Osteocyte (in vitro differentiated cells): ENCODE measurements at regions not wholly inside any gene's neighbourhood (a gene's known extent, or its start where the extent isn't known, plus 50 kb on each side); places are given as distances from the start of the nearest gene placed in this dataset.

Experiments
- DNase-seq: peaks from one replicate; pipeline ENCODE4 v3.0.0; 2021; ENCODE audit warnings: mixed read lengths; ENCODE audit not compliant: unreplicated experiment; ENCODE audit errors: extremely low spot score
- H3K27ac Mint-ChIP-seq: one replicate; pipeline ENCODE4 v1.8.0; 2021; ENCODE audit warnings: mild to moderate bottlenecking, mixed read lengths; ENCODE audit not compliant: unreplicated experiment
- H3K27me3 Mint-ChIP-seq: one replicate; pipeline ENCODE4 v1.8.0; 2021; ENCODE audit warnings: mixed read lengths; ENCODE audit not compliant: unreplicated experiment
- H3K36me3 Mint-ChIP-seq: one replicate; pipeline ENCODE4 v1.8.0; 2021; ENCODE audit warnings: mixed read lengths; ENCODE audit not compliant: unreplicated experiment
- H3K4me1 Mint-ChIP-seq: one replicate; pipeline ENCODE4 v1.8.0; 2021; ENCODE audit warnings: mixed read lengths; ENCODE audit not compliant: unreplicated experiment
- H3K4me3 Mint-ChIP-seq: one replicate; pipeline ENCODE4 v1.8.0; 2021; ENCODE audit warnings: mild to moderate bottlenecking, moderate library complexity, mixed read lengths; ENCODE audit not compliant: unreplicated experiment
- H3K9me3 Mint-ChIP-seq: one replicate; pipeline ENCODE4 v1.8.0; 2021; ENCODE audit warnings: mixed read lengths; ENCODE audit not compliant: unreplicated experiment
- TF ChIP-seq, protein P1 (sequence below): fragments of 200-600 bp; sonication (generic); IDR thresholded peaks from 2 replicates; pipeline ENCODE4 v1.5.0; 2021; ENCODE audit warnings: antibody characterized with exemption, mild to moderate bottlenecking, moderate library complexity

DNA sequence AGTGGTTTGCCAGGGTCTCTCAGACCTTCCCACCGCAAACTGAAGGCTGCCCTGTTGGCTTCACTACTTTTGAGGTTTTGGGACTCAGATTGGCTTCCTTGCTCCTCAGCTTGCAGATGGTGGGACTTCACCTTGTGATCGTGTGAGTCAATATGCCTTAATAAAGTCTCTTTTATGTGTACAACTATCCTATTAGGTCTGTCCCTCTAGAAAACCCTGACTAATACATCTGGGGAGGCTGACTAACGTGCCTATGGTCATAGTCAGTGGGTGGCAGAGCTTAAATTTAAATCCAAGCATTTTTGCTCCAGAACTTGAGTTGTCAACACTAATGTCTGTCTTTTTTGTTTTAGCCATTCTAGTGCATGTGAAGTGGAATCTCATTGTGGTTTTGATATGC lies 76.5 kb upstream of the CHODL start:
- no peaks in the 10 kb centered on the region for H3K36me3 Mint-ChIP-seq
- H3K9me3 Mint-ChIP-seq = peaks cover 22% of the 10 kb centered on the region
- H3K4me1 Mint-ChIP-seq = no peaks in the 10 kb centered on the region
- no peak overlapping the region for H3K27ac Mint-ChIP-seq
- TF ChIP-seq, protein P1, sequence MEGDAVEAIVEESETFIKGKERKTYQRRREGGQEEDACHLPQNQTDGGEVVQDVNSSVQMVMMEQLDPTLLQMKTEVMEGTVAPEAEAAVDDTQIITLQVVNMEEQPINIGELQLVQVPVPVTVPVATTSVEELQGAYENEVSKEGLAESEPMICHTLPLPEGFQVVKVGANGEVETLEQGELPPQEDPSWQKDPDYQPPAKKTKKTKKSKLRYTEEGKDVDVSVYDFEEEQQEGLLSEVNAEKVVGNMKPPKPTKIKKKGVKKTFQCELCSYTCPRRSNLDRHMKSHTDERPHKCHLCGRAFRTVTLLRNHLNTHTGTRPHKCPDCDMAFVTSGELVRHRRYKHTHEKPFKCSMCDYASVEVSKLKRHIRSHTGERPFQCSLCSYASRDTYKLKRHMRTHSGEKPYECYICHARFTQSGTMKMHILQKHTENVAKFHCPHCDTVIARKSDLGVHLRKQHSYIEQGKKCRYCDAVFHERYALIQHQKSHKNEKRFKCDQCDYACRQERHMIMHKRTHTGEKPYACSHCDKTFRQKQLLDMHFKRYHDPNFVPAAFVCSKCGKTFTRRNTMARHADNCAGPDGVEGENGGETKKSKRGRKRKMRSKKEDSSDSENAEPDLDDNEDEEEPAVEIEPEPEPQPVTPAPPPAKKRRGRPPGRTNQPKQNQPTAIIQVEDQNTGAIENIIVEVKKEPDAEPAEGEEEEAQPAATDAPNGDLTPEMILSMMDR = no peak
- H3K27me3 Mint-ChIP-seq = no peaks in the 10 kb centered on the region
- DNase-seq = no peak
- no peak overlapping the region for H3K4me3 Mint-ChIP-seq

DNA sequence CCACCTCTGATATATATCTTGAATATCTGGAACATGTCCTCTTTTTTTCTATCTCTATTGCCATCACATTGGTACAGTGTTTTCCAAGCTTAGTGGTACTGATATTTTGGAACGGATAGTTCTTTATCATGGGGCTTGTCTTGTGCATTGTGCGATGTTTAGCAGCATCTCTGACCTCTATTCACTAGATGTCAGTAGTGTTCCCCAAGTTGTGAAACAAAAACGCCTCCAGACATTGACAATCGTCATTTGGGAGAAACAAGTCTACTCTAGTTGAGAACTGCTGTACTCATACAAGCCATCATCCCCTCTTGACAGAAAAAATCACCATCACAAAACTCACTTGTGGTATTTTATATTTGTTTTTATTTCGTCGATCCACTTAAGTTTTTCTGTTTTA lies 79.7 kb upstream of the CHODL start:
- Mint-ChIP-seq H3K4me3 (no peak overlapping the region), H3K27me3 (no peaks in the 10 kb centered on the region), H3K27ac (no peak overlapping the region), H3K9me3 (peaks cover 22% of the 10 kb centered on the region), H3K36me3 (no peaks in the 10 kb centered on the region), H3K4me1 (no peaks in the 10 kb centered on the region)
- no peak for DNase-seq
- TF ChIP-seq, protein P1 = no peak

DNA sequence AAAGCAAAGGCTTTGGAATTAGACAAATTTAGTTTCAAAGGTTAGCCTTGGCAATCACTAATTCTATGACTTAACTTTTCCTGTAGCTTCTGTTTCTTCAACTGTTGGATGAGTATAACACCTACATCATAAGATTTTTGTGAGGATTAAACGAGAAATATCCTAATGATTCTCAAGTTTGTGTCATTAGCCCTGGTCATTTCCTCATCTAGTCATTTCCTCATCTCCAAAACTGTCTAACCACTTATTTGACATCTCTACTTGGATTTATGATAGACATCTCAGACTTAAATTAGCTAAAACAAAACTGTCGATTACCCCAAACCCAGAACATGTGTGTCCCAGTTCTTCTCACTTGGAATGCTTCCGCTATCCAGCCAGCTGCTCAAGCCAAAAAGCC lies 80.2 kb upstream of the CHODL start:
- Mint-ChIP-seq H3K4me3 (no peak overlapping the region), H3K9me3 (peaks cover 21% of the 10 kb centered on the region), H3K36me3 (no peaks in the 10 kb centered on the region), H3K27ac (no peak overlapping the region), H3K27me3 (no peaks in the 10 kb centered on the region), H3K4me1 (no peaks in the 10 kb centered on the region)
- TF ChIP-seq, protein P1 = no peak
- DNase-seq = no peak

DNA sequence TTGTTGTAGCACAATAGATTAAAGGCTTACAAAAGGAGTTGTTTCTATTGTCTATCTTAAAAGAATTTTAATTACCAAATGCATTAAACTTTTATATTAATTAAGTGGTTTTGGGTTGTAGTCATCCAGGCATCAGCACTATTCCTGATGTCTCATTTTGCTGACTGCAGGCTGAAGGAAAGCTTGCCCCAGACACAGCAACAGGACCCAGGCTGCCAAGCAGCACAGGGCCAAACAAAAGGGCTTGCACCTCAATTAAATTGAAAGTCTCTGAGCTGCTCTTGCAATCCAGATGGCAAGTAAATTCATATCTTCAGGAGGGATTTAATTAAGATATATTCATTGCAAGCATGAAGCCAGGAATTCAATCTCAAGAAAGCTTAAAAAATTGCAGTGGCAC lies 80.7 kb upstream of the CHODL start:
- Mint-ChIP-seq H3K9me3 (peaks cover 21% of the 10 kb centered on the region), H3K27ac (no peak overlapping the region), H3K36me3 (no peaks in the 10 kb centered on the region), H3K4me3 (no peak overlapping the region), H3K4me1 (no peaks in the 10 kb centered on the region), H3K27me3 (no peaks in the 10 kb centered on the region)
- DNase-seq = no peak
- TF ChIP-seq, protein P1 = no peak

DNA sequence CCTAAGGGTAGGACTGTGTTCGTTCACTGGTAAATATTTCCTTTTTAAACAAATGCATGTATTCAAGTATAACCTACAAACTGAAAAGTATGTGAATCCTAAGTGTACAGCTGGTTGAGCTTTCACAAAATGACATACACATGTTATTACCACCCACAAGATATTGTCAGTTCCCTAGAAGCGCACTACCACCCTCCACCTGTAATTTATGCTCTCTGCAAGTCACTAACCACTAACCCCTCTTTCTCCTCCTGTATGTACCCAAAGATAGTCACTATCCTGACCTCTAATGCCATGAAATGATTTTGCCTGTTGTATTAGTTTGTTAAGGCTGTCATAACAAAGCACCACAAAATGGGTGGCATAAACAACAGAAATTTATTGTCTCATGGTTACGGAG lies 82.8 kb upstream of the CHODL start:
- no peaks in the 10 kb centered on the region for H3K36me3 Mint-ChIP-seq
- no peak overlapping the region for H3K4me3 Mint-ChIP-seq
- H3K27ac Mint-ChIP-seq = no peak overlapping the region
- H3K27me3 Mint-ChIP-seq = no peaks in the 10 kb centered on the region
- no peak for DNase-seq
- H3K4me1 Mint-ChIP-seq = no peaks in the 10 kb centered on the region
- TF ChIP-seq, protein P1 = no peak
- peaks cover 24% of the 10 kb centered on the region for H3K9me3 Mint-ChIP-seq
